ENCODE measurements at regions not wholly inside any gene's neighbourhood (a gene's known extent, or its start where the extent isn't known, plus 50 kb on each side); places are given as distances from the start of the nearest gene placed in this dataset.

- H3K9ac ChIP-seq (ENCODE audit: low read length), result no peak overlapping the region
- no peak overlapping the region for H2AFZ ChIP-seq (ENCODE audit: low read depth, low read length)
- no peaks in the 10 kb centered on the region for H3K9me3 ChIP-seq (ENCODE audit: insufficient read depth, low read length)
- no peaks in the 10 kb centered on the region for H3K4me1 ChIP-seq (ENCODE audit: low read length)
- H3K79me2 ChIP-seq (ENCODE audit: low read length), result no peaks in the 10 kb centered on the region
- H3K27ac ChIP-seq (ENCODE audit: low read length), result no peak overlapping the region
- no peaks in the 10 kb centered on the region for H3K27me3 ChIP-seq (ENCODE audit: low read depth, low read length)
- no peaks in the 10 kb centered on the region for H3K36me3 ChIP-seq (replicated peaks; ENCODE audit: low read depth, low read length)
- TF ChIP-seq CTCF (IDR thresholded peaks at IDR 0.05; ENCODE audit: low read depth, low read length), result no peak
- TF ChIP-seq EZH2phosphoT487 (IDR thresholded peaks at IDR 0.05; ENCODE audit: low read depth), result no peak
- no peak overlapping the region for H3K4me3 ChIP-seq (ENCODE audit: low read length)
- no peak overlapping the region for H3K4me2 ChIP-seq (ENCODE audit: low read length)
- H4K20me1 ChIP-seq (ENCODE audit: insufficient read depth, low read length), result no peaks in the 10 kb centered on the region
These were observed 1690.7 kb upstream of the TMEFF2 start for GRCh38 chr2:193885419-193885818.

- no peaks in the 10 kb centered on the region for H3K27me3 ChIP-seq (ENCODE audit: low read depth, low read length)
- H2AFZ ChIP-seq (ENCODE audit: low read depth, low read length), result no peak overlapping the region
- no peaks in the 10 kb centered on the region for H3K79me2 ChIP-seq (ENCODE audit: low read length)
- H3K9ac ChIP-seq (ENCODE audit: low read length), result no peak overlapping the region
- no peak for TF ChIP-seq EZH2phosphoT487 (IDR thresholded peaks at IDR 0.05; ENCODE audit: low read depth)
- no peak for TF ChIP-seq CTCF (IDR thresholded peaks at IDR 0.05; ENCODE audit: low read depth, low read length)
- no peak overlapping the region for H3K4me2 ChIP-seq (ENCODE audit: low read length)
- no peak overlapping the region for H3K4me3 ChIP-seq (ENCODE audit: low read length)
- H3K9me3 ChIP-seq (ENCODE audit: insufficient read depth, low read length), result no peaks in the 10 kb centered on the region
- no peaks in the 10 kb centered on the region for H4K20me1 ChIP-seq (ENCODE audit: insufficient read depth, low read length)
- H3K4me1 ChIP-seq (ENCODE audit: low read length), result no peaks in the 10 kb centered on the region
- H3K27ac ChIP-seq (ENCODE audit: low read length), result no peak overlapping the region
- no peaks in the 10 kb centered on the region for H3K36me3 ChIP-seq (replicated peaks; ENCODE audit: low read depth, low read length)
These were observed 1689.1 kb upstream of the TMEFF2 start for GRCh38 chr2:193883820-193884219.

- Histone ChIP-seq H3K4me3 (ENCODE audit: low read length) (no peak overlapping the region), H3K36me3 (replicated peaks; ENCODE audit: low read depth, low read length) (no peaks in the 10 kb centered on the region), H3K9ac (ENCODE audit: low read length) (no peak overlapping the region), H3K27me3 (ENCODE audit: low read depth, low read length) (no peaks in the 10 kb centered on the region), H3K9me3 (ENCODE audit: insufficient read depth, low read length) (no peaks in the 10 kb centered on the region), H2AFZ (ENCODE audit: low read depth, low read length) (no peak overlapping the region), H3K79me2 (ENCODE audit: low read length) (no peaks in the 10 kb centered on the region), H4K20me1 (ENCODE audit: insufficient read depth, low read length) (no peaks in the 10 kb centered on the region), H3K4me1 (ENCODE audit: low read length) (no peaks in the 10 kb centered on the region), H3K4me2 (ENCODE audit: low read length) (no peak overlapping the region), H3K27ac (ENCODE audit: low read length) (no peak overlapping the region)
- TF ChIP-seq EZH2phosphoT487 (IDR thresholded peaks at IDR 0.05; ENCODE audit: low read depth) (no peak), CTCF (IDR thresholded peaks at IDR 0.05; ENCODE audit: low read depth, low read length) (no peak)
These were observed 1682.2 kb upstream of the TMEFF2 start for GRCh38 chr2:193876980-193877379.

- no peak for TF ChIP-seq EZH2phosphoT487 (IDR thresholded peaks at IDR 0.05; ENCODE audit: low read depth)
- no peak for TF ChIP-seq CTCF (IDR thresholded peaks at IDR 0.05; ENCODE audit: low read depth, low read length)
- no peaks in the 10 kb centered on the region for H3K36me3 ChIP-seq (replicated peaks; ENCODE audit: low read depth, low read length)
- H3K9ac ChIP-seq (ENCODE audit: low read length), result no peak overlapping the region
These were observed 1674.8 kb upstream of the TMEFF2 start for GRCh38 chr2:193869564-193869963.

More at GRCh38 chr2:193869564-193869963, 1674.8 kb upstream of the TMEFF2 start:
- Histone ChIP-seq H3K27me3 (ENCODE audit: low read depth, low read length) (no peaks in the 10 kb centered on the region), H3K9me3 (ENCODE audit: insufficient read depth, low read length) (no peaks in the 10 kb centered on the region), H3K4me2 (ENCODE audit: low read length) (no peak overlapping the region), H2AFZ (ENCODE audit: low read depth, low read length) (0 out of 2 replicates have a peak overlapping the region, but pooled peaks have one; percentile 39), H4K20me1 (ENCODE audit: insufficient read depth, low read length) (no peaks in the 10 kb centered on the region), H3K4me3 (ENCODE audit: low read length) (no peak overlapping the region), H3K27ac (ENCODE audit: low read length) (no peak overlapping the region), H3K79me2 (ENCODE audit: low read length) (no peaks in the 10 kb centered on the region), H3K4me1 (ENCODE audit: low read length) (no peaks in the 10 kb centered on the region)
